ENCODE measurements at regions not wholly inside any gene's neighbourhood (a gene's known extent, or its start where the extent isn't known, plus 50 kb on each side); places are given as distances from the start of the nearest gene placed in this dataset.

- TF ChIP-seq FOXP2 (optimal IDR thresholded peaks at IDR 0.05; ENCODE audit: borderline replicate concordance, extremely low read depth, extremely low read length, insufficient read depth), result no peak
- TF ChIP-seq REST (IDR thresholded peaks at IDR 0.05; ENCODE audit: insufficient read depth in 1 of 2, low read depth in 2 of 2, low read length in 2 of 2), result no peak
- no peak for TF ChIP-seq POLR2AphosphoS5 (IDR thresholded peaks at IDR 0.05; ENCODE audit: low read depth, low read length)
- no peak for TF ChIP-seq TAF1 (IDR thresholded peaks at IDR 0.05; ENCODE audit: borderline replicate concordance, insufficient read depth, low read length)
- no peak for TF ChIP-seq SIN3A (IDR thresholded peaks at IDR 0.05; ENCODE audit: borderline replicate concordance, insufficient read depth, low read length)
Observed at GRCh38 chr6:1039746-1040145, 272.2 kb upstream of the FOXQ1 start.

- TF ChIP-seq POLR2AphosphoS5 (IDR thresholded peaks at IDR 0.05; ENCODE audit: low read depth, low read length), result no peak
- no peak for TF ChIP-seq REST (IDR thresholded peaks at IDR 0.05; ENCODE audit: insufficient read depth in 1 of 2, low read depth in 2 of 2, low read length in 2 of 2)
- TF ChIP-seq SIN3A (IDR thresholded peaks at IDR 0.05; ENCODE audit: borderline replicate concordance, insufficient read depth, low read length), result no peak
- no peak for TF ChIP-seq TAF1 (IDR thresholded peaks at IDR 0.05; ENCODE audit: borderline replicate concordance, insufficient read depth, low read length)
- TF ChIP-seq FOXP2 (optimal IDR thresholded peaks at IDR 0.05; ENCODE audit: borderline replicate concordance, extremely low read depth, extremely low read length, insufficient read depth), result no peak
Observed at GRCh38 chr6:1039191-1039590, 272.7 kb upstream of the FOXQ1 start.

- no peak for TF ChIP-seq SIN3A (IDR thresholded peaks at IDR 0.05; ENCODE audit: borderline replicate concordance, insufficient read depth, low read length)
Observed at GRCh38 chr6:1037430-1038202, 274.3 kb upstream of the FOXQ1 start.

GRCh38 chr6:1035401-1035800 lies 276.5 kb upstream of the FOXQ1 start:
- TF ChIP-seq SIN3A (IDR thresholded peaks at IDR 0.05; ENCODE audit: borderline replicate concordance, insufficient read depth, low read length), result no peak
- TF ChIP-seq TAF1 (IDR thresholded peaks at IDR 0.05; ENCODE audit: borderline replicate concordance, insufficient read depth, low read length), result no peak
- no peak for TF ChIP-seq REST (IDR thresholded peaks at IDR 0.05; ENCODE audit: insufficient read depth in 1 of 2, low read depth in 2 of 2, low read length in 2 of 2)
- no peak for TF ChIP-seq FOXP2 (optimal IDR thresholded peaks at IDR 0.05; ENCODE audit: borderline replicate concordance, extremely low read depth, extremely low read length, insufficient read depth)
- TF ChIP-seq POLR2AphosphoS5 (IDR thresholded peaks at IDR 0.05; ENCODE audit: low read depth, low read length), result no peak

- TF ChIP-seq SIN3A (IDR thresholded peaks at IDR 0.05; ENCODE audit: borderline replicate concordance, insufficient read depth, low read length) (no peak), FOXP2 (optimal IDR thresholded peaks at IDR 0.05; ENCODE audit: borderline replicate concordance, extremely low read depth, extremely low read length, insufficient read depth) (no peak)
Observed at GRCh38 chr6:1031720-1032119, 280.2 kb upstream of the FOXQ1 start.

GRCh38 chr6:1029141-1029540 lies 282.8 kb upstream of the FOXQ1 start:
- no peak for TF ChIP-seq POLR2AphosphoS5 (IDR thresholded peaks at IDR 0.05; ENCODE audit: low read depth, low read length)
- TF ChIP-seq SIN3A (IDR thresholded peaks at IDR 0.05; ENCODE audit: borderline replicate concordance, insufficient read depth, low read length), result no peak
- no peak for TF ChIP-seq REST (IDR thresholded peaks at IDR 0.05; ENCODE audit: insufficient read depth in 1 of 2, low read depth in 2 of 2, low read length in 2 of 2)
- TF ChIP-seq TAF1 (IDR thresholded peaks at IDR 0.05; ENCODE audit: borderline replicate concordance, insufficient read depth, low read length), result no peak
- TF ChIP-seq FOXP2 (optimal IDR thresholded peaks at IDR 0.05; ENCODE audit: borderline replicate concordance, extremely low read depth, extremely low read length, insufficient read depth), result no peak
